H1 (cell line): ENCODE measurements at regions not wholly inside any gene's neighbourhood (a gene's known extent, or its start where the extent isn't known, plus 50 kb on each side); places are given as distances from the start of the nearest gene placed in this dataset.

Source experiments
- CBX5 ChIP-seq: fragments of 300-800, 300-1000 bp; sonication (generic); IDR thresholded peaks from 2 replicates; pipeline ENCODE4 v1.7.1; 2016; ENCODE audit warnings: antibody characterized with exemption, low read length, low read depth
- CHD2 ChIP-seq: IDR thresholded peaks from 2 replicates; pipeline ENCODE4 v1.6.1; 2012; ENCODE audit warnings: low read length, improper control_type of control experiment
- CTCF ChIP-seq, 3 experiments: IDR thresholded peaks; 1 replicate in 2 of 3; 2 replicates in 1 of 3; pipeline versions ENCODE4 v1.5.1 to v1.6.1; 2011; ENCODE audit warnings: low read length in 3 of 3, mild to moderate bottlenecking in 3 of 3, inconsistent platforms in 2 of 3, low read depth in 1 of 3, moderate library complexity in 1 of 3; ENCODE audit not compliant: insufficient read depth in 1 of 3; ENCODE audit errors: control extremely low read depth in 1 of 3
- EP300 ChIP-seq, 2 experiments: IDR thresholded peaks; 1 replicate in 1 of 2; 2 replicates in 1 of 2; pipeline ENCODE4 v1.6.1; 2011 to 2012; ENCODE audit warnings: low read depth in 2 of 2, low read length in 2 of 2, mild to moderate bottlenecking in 2 of 2, borderline replicate concordance in 1 of 2, inconsistent platforms in 1 of 2, moderate library complexity in 1 of 2
- FOSL1 ChIP-seq: IDR thresholded peaks from 2 replicates; pipeline ENCODE4 v1.6.1; 2011; ENCODE audit warnings: mild to moderate bottlenecking, low read depth, low read length, moderate library complexity; ENCODE audit not compliant: insufficient read depth
- HDAC6 ChIP-seq: IDR thresholded peaks from one replicate; pipeline ENCODE4 v1.7.1; 2012; ENCODE audit warnings: low read depth, mild to moderate bottlenecking, inconsistent platforms, low read length, moderate library complexity
- POLR2A ChIP-seq, 2 experiments: IDR thresholded peaks; 1 replicate in 1 of 2; 2 replicates in 1 of 2; pipeline ENCODE4 v1.6.1; 2011; ENCODE audit warnings: low read depth in 2 of 2, low read length in 2 of 2, mild to moderate bottlenecking in 2 of 2; ENCODE audit errors: control extremely low read depth in 1 of 2
- SP2 ChIP-seq: IDR thresholded peaks from 2 replicates; pipeline ENCODE4 v1.6.1; 2012; ENCODE audit warnings: mild to moderate bottlenecking, low read length, inconsistent platforms
- TAF1 ChIP-seq: IDR thresholded peaks from 2 replicates; pipeline ENCODE4 v1.6.1; 2011; ENCODE audit warnings: mild to moderate bottlenecking, low read depth, low read length

DNA sequence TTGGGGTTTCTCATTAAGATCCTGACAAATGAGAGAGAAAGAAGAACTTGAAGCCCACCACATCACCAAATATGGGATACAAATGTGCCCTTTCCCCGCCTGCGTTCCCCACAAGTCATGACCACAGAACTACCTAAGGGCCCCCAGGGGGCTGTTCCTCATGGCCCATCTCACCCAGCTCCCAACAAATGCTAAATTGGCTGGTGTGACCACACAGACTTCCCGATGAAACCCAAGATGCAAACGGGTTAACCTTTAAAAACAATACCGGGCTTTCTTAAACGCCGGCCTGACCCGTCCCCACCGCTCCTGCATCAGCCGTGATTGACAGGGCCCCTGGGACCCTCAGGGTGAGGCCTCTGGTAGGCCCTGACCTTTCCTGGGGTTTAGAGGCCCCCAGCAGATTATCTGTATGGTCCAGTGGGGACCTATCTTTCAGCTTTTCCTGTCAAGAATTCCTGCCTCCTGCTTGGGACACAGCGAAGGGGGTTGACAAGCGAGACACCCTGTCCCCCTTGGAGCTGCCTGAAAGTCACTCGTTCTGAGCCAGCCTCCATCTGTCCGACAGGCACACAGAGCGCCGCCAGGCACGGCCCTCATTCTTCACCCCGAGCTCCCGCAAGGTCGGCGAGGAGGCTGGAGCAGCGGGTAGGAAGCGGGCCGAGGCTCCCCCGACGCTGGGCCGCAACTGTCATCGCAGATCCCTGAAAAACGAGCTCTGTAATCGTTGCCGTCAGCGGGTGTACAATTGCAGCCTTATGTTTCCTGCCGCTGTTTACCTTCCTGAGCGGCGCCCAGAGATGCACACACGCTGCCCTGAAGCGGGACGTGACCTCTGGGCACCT is 300.1 kb downstream of the FOXL1 start:
- TF ChIP-seq HDAC6 (no peak), SP2 (no peak), EP300 (IDR thresholded peaks at IDR 0.05; ENCODE audit: borderline replicate concordance in 1 of 2, low read depth in 2 of 2, low read length in 2 of 2) (no peak), TAF1 (no peak), POLR2A (IDR thresholded peaks at IDR 0.05; ENCODE audit: control extremely low read depth in 1 of 2, low read depth in 2 of 2, low read length in 2 of 2) (no peak), FOSL1 (no peak), CTCF (IDR thresholded peaks at IDR 0.05; ENCODE audit: control extremely low read depth in 1 of 3, insufficient read depth in 1 of 3, low read depth in 1 of 3, low read length in 3 of 3) (no peak), CBX5 (no peak), CHD2 (no peak)
